Amniotic epithelial cell (primary cell): ENCODE measurements at regions not wholly inside any gene's neighbourhood (a gene's known extent, or its start where the extent isn't known, plus 50 kb on each side); places are given as distances from the start of the nearest gene placed in this dataset.
A peak's percentile ranks its signal among the peaks of the same experiment; 100 is the strongest.

Experiments
- DNase-seq: peaks from one replicate; pipeline ENCODE4 v3.0.0-alpha.2; 2010; ENCODE audit warnings: low read depth

DNA sequence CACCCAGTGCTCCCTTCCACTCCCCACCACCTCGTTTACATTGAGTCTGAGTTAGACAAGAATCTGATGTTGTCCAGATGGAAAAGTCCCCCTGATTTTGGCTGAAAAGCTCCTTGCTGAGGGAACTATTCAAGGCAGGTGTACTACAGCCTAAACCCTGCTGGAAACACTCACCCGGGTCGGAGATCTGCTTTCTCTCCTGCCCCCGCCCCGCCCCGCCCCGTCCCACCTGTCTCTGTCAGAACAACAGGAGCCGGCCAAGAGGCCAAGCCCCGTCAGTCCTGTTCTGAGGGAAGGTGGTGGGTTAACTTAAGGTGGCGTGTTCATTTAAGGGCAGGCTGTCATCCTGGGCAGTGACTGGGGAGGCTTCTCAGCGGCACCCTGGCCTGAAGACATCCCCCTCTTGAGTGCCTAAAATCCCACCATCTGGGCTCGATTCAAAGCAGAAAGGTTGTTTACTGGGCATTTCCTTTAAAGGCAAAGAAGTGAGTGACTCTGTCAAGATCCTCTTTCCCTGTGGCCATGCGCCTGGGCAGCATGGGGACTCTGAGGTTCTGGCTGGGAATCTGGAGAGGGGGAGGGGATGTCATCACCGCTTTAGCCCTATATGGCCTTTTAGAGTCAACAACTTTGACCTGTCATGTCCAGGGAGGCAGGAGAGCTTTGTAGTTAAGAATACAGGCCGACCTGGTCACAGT lies 71.1 kb upstream of the NEURL1B start:
- no peak for DNase-seq

GRCh38 chr5:172568308-172568910 lies 72.7 kb upstream of the NEURL1B start:
- DNase-seq = no peak

DNA sequence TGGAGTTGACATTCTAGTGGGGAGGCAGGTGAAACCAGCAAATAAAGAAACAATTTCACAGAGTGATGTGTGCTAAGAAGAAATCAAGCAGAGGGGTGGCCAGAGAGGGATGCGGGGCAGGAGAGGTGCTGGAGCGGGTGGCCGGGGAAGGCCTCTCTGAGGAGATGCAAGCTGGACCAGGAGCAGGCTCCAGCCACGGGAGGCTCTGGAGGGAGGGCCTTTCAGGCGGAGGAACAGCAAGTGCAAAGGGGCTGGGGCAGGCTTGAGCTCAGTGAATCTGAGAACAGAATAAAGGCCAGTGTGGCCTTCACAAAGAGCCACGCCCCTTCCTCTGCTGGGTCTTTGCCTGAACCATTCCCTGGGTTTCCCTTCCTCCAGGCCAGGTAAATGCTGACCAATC lies 73.2 kb upstream of the NEURL1B start:
- no peak for DNase-seq

DNA sequence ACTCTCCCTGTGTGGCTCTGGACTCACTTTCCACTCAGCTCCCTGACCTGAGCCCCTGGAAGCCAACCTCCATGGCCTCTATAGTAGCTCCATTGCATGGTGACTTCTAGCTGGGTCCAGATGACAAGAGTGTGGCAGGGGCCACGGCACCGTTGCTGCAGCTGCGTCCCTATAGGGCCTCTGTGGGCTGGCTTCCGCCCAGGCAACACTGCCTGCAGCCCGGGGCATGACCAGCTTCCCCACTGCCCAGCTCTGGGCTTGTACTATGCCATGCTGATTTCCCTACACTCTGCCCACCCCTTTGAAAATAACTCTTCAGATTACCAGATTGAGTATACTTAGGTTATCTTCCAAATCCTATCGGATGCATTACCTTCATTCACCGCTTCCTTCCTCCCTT lies 73.8 kb upstream of the NEURL1B start:
- DNase-seq = no peak

GRCh38 chr5:172565931-172566665 lies 75.0 kb upstream of the NEURL1B start:
- no peak for DNase-seq

DNA sequence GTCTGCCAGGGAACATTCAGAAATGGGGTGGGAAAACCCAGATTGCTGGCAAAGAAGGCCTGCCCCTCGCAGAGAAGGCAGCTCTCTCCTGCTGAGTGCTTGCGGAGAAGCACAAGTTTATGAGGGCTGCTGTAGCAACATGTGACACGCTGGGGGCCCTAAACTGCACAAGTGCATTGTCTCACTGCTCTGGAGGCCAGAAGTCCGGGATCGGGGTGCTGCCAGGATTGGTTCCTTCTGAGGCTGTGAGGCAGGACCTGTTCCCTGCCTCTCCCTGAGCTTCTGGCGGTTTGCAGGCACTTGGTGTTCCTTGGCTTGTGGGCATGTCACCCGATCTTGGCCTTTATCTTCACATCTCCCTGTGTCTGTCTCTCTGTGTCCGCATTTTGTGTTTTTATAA lies 75.6 kb upstream of the NEURL1B start:
- no peak for DNase-seq

DNA sequence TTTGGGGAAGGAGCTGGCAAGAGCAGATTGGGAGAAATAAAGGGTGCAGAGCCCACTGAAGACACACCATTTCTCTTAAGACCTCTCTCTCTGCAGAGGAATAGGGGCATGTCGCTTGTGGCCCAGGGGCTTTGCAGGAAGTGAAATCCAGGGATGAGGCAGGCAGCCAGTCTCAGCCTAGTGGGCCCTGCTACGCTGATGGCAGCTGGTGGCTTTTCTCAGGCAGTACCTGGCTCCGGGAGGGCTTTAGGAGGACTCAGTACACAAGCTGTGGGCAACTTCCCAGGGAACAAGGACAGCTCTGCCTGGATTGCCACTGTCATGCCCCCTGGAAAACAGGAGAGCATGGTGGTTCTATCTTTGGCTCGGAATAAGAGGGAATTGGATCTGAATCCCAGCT lies 76.2 kb upstream of the NEURL1B start:
- no peak for DNase-seq

GRCh38 chr5:172564188-172564587 lies 76.9 kb upstream of the NEURL1B start:
- no peak for DNase-seq

GRCh38 chr5:172562443-172562842 lies 78.6 kb upstream of the NEURL1B start:
- DNase-seq = no peak

GRCh38 chr5:172561151-172561550 lies 79.9 kb upstream of the NEURL1B start:
- peak; percentile 46 for DNase-seq

DNA sequence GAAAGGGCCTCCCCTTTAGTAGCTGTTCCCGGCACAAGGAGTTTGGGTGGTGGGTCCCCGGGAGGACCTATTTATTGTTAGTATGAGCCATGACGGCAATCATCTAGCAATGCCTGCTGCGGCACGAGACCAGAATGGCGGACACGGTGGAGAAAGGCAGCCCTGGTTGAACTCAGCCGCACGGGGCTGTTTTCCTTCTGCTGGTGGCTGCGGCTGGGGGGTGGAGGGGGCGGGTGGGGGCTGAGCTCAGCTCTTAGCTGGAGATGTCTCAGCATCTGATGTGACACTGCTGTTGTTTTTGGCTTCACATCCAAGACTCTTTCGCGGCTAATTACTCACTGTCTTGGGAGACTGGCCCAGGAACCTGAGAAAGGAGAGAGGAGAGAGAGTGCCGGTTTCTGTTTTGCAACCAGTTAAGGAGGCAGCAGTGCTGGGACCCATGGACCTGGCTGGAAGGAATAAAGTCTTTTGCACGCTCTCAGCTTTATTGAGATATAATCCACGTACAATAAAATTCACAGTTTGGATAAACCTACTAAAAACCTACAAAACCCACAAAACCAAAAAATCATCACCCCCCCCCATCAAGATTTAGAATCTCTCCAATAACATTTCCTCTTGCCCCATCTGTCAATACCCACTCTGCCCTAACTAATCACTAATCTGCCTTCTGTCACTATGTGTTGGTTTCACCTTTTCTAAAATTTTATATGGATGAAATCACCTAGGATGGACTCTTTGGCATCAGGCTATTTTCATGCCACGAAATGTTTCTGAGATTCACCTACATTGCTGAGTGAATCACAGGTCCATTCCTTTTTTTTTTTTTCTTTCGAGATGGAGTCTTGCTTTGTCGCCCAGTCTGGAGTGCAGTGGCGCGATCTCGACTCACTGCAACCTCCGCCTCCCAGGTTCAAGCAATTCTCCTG lies 81.8 kb upstream of the NEURL1B start:
- DNase-seq = peak; percentile 69

- DNase-seq = no peak
These were observed 82.7 kb upstream of the NEURL1B start for GRCh38 chr5:172558076-172558976.

DNA sequence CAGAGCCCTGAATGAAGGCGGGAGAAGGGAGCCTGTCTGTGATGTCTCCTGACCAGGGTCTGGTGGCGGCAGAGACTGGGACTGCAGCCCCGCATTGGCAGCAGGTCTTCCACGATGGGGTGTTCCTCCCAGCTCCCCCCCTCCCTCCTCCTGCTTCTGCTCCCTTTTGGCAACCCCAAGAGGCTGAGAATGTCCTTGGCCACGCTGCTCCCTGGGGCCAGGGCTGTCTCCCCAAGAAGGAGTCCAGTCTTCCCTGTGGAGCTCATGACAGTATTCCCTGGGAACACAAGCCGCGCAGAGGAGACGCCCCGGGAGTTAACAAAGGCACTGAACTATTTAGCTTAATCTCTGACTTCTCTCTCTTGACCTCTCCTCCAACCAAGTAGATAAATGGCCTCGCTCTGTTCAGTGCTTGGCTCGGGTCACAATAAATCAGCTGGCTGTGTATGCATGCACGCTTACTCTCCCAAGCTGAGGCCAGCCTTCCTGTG lies 84.0 kb upstream of the NEURL1B start:
- DNase-seq = peak; percentile 59

GRCh38 chr5:172556262-172556661 lies 84.8 kb upstream of the NEURL1B start:
- DNase-seq = no peak

- peak; percentile 14 for DNase-seq
These were observed 86.5 kb upstream of the NEURL1B start for GRCh38 chr5:172554562-172554961.

- no peak for DNase-seq
These were observed 87.2 kb upstream of the NEURL1B start for GRCh38 chr5:172553903-172554302.

DNA sequence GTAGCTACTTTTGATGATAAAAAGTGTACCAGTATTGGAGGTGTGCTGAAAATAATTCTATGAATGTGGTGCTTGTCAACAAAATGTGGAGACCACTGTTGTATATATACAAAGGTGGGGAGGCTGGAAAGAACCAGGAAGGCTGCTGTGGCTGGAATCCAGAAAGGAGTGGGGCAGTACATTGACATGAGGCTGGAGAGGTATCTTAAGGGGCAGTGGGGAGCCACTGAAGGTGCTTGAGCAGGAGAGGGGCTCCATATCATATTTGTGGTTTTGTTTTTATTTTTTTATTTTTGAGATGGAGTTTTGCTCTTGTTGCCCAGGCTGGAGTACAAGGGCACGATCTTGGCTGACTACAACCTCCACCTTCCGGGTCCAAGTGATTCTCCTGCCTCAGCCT lies 87.9 kb upstream of the NEURL1B start:
- DNase-seq = no peak

DNA sequence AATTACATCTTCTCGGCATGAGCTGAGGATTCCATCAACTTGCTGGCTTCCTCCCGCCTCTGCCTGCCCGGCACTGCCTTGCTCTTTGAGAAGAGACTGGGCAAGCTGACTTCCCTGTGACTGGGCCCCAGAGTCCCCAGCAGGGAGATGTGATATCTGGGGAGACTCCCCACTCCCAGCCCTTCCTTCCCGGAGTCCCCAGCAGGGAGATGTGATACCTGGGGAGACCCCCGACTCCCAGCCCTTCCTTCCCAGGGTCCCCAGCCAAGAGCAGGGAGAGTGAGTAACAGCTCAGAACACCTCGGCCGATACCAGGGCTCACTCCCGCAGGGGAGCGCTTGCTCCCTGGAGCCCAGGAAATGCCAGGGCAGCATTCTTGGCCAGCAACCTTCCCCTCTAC lies 90.1 kb upstream of the NEURL1B start:
- no peak for DNase-seq

- no peak for DNase-seq
These were observed 90.8 kb upstream of the NEURL1B start for GRCh38 chr5:172550096-172550765.

DNA sequence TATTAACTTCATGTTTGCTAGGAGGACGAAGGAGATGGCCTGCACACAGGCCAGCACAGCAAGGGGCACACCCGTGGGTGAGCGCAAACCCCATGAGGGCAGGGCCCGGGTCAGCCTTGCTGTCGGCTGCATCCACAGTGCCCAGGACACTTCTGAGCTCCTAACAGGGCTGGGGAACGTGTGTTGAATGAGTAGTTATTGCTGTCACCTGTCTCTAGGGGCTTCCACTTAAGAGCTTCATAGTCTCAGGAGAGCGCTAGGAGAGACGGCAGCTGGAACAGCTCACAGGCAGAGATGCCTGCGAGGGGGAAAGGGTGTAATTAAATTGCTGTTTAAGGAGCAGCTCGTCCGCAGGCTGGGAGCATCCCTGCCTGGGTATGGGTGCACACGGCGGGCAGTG lies 91.4 kb upstream of the NEURL1B start:
- no peak for DNase-seq
